Glutamatergic neuron (in vitro differentiated cells): ENCODE measurements at regions not wholly inside any gene's neighbourhood (a gene's known extent, or its start where the extent isn't known, plus 50 kb on each side); places are given as distances from the start of the nearest gene placed in this dataset.
A peak's percentile ranks its signal among the peaks of the same experiment; 100 is the strongest.

Experiments
- DNase-seq: peaks from one replicate; pipeline ENCODE4 v3.0.0; 2022
- H3K27ac Mint-ChIP-seq: one replicate; pipeline ENCODE4 v1.8.0; 2020; ENCODE audit warnings: mild to moderate bottlenecking, mixed read lengths, inconsistent platforms; ENCODE audit not compliant: unreplicated experiment
- H3K27me3 Mint-ChIP-seq: one replicate; pipeline ENCODE4 v1.8.0; 2020; ENCODE audit warnings: mild to moderate bottlenecking, moderate library complexity, mixed read lengths, inconsistent platforms; ENCODE audit not compliant: unreplicated experiment
- H3K36me3 Mint-ChIP-seq: one replicate; pipeline ENCODE4 v1.8.0; 2020; ENCODE audit warnings: mild to moderate bottlenecking, mixed read lengths, inconsistent platforms; ENCODE audit not compliant: unreplicated experiment
- H3K4me1 Mint-ChIP-seq: one replicate; pipeline ENCODE4 v1.8.0; 2020; ENCODE audit warnings: mild to moderate bottlenecking, low read depth, mixed read lengths, inconsistent platforms; ENCODE audit not compliant: unreplicated experiment
- H3K4me3 Mint-ChIP-seq: one replicate; pipeline ENCODE4 v1.8.0; 2020; ENCODE audit warnings: mild to moderate bottlenecking, mixed read lengths, inconsistent platforms; ENCODE audit not compliant: unreplicated experiment
- H3K9me3 Mint-ChIP-seq: one replicate; pipeline ENCODE4 v1.8.0; 2020; ENCODE audit warnings: mild to moderate bottlenecking, moderate library complexity, mixed read lengths, inconsistent platforms; ENCODE audit not compliant: unreplicated experiment
- CTCF ChIP-seq: fragments of 200-600 bp; sonication (generic); IDR thresholded peaks from one replicate; pipeline ENCODE4 v1.5.0; 2021; ENCODE audit not compliant: partially characterized antibody, unreplicated experiment

GRCh38 chr21:24217151-24217550, 1390.1 kb downstream of the MRPL39 start:
- no peaks in the 10 kb centered on the region for H3K27me3 Mint-ChIP-seq
- DNase-seq: no peak
- no peaks in the 10 kb centered on the region for H3K9me3 Mint-ChIP-seq
- no peaks in the 10 kb centered on the region for H3K36me3 Mint-ChIP-seq
- H3K27ac Mint-ChIP-seq: no peak overlapping the region
- H3K4me1 Mint-ChIP-seq: no peaks in the 10 kb centered on the region
- no peak overlapping the region for H3K4me3 Mint-ChIP-seq
- TF ChIP-seq CTCF: no peak

- H3K27me3 Mint-ChIP-seq: no peaks in the 10 kb centered on the region
- H3K9me3 Mint-ChIP-seq: no peaks in the 10 kb centered on the region
- no peak overlapping the region for H3K27ac Mint-ChIP-seq
- no peak overlapping the region for H3K4me3 Mint-ChIP-seq
- DNase-seq: no peak
- H3K4me1 Mint-ChIP-seq: peaks cover 2% of the 10 kb centered on the region
- no peak for TF ChIP-seq CTCF
- no peaks in the 10 kb centered on the region for H3K36me3 Mint-ChIP-seq
Observed at GRCh38 chr21:24210130-24210529, 1397.2 kb downstream of the MRPL39 start.

GRCh38 chr21:24208562-24209260, 1398.6 kb downstream of the MRPL39 start:
- TF ChIP-seq CTCF: no peak
- peaks cover 2% of the 10 kb centered on the region for H3K4me1 Mint-ChIP-seq
- DNase-seq: peak; percentile 12
- no peak overlapping the region for H3K4me3 Mint-ChIP-seq
- no peaks in the 10 kb centered on the region for H3K27me3 Mint-ChIP-seq
- no peaks in the 10 kb centered on the region for H3K36me3 Mint-ChIP-seq
- no peaks in the 10 kb centered on the region for H3K9me3 Mint-ChIP-seq
- H3K27ac Mint-ChIP-seq: no peak overlapping the region

- Mint-ChIP-seq H3K4me3 (no peak overlapping the region), H3K9me3 (no peaks in the 10 kb centered on the region), H3K36me3 (no peaks in the 10 kb centered on the region), H3K27me3 (no peaks in the 10 kb centered on the region), H3K27ac (no peak overlapping the region), H3K4me1 (peaks cover 2% of the 10 kb centered on the region)
- no peak for TF ChIP-seq CTCF
- DNase-seq: no peak
Observed at GRCh38 chr21:24205319-24205718, 1402.0 kb downstream of the MRPL39 start.

- no peak overlapping the region for H3K27ac Mint-ChIP-seq
Observed at GRCh38 chr21:24204641-24205040, 1402.6 kb downstream of the MRPL39 start.

More at GRCh38 chr21:24204641-24205040, 1402.6 kb downstream of the MRPL39 start:
- no peaks in the 10 kb centered on the region for H3K36me3 Mint-ChIP-seq
- no peak for DNase-seq
- no peaks in the 10 kb centered on the region for H3K27me3 Mint-ChIP-seq
- no peaks in the 10 kb centered on the region for H3K4me1 Mint-ChIP-seq
- no peak overlapping the region for H3K4me3 Mint-ChIP-seq
- no peak for TF ChIP-seq CTCF
- no peaks in the 10 kb centered on the region for H3K9me3 Mint-ChIP-seq
